ENCODE measurements at regions not wholly inside any gene's neighbourhood (a gene's known extent, or its start where the extent isn't known, plus 50 kb on each side); places are given as distances from the start of the nearest gene placed in this dataset.

DNA sequence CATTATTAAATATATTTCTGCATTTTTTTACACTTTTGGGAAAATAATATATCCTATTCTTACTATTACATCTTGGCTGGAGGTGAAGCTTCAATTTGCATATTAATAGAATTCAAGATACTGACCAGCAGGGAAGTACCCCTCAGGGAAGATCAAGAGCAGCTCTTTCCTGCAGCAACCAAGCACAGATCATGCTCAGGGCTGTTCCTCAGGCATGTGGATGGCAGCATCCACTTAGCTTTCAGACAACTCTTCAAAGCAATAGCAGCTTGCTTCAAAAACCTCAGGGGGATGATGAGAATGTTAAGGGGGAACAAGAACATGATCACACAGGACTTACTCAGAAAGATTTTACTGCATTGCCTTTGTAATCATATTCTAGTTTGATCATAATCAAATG is 731.8 kb downstream of the SEMA5A start:
- TF ChIP-seq, protein P1, sequence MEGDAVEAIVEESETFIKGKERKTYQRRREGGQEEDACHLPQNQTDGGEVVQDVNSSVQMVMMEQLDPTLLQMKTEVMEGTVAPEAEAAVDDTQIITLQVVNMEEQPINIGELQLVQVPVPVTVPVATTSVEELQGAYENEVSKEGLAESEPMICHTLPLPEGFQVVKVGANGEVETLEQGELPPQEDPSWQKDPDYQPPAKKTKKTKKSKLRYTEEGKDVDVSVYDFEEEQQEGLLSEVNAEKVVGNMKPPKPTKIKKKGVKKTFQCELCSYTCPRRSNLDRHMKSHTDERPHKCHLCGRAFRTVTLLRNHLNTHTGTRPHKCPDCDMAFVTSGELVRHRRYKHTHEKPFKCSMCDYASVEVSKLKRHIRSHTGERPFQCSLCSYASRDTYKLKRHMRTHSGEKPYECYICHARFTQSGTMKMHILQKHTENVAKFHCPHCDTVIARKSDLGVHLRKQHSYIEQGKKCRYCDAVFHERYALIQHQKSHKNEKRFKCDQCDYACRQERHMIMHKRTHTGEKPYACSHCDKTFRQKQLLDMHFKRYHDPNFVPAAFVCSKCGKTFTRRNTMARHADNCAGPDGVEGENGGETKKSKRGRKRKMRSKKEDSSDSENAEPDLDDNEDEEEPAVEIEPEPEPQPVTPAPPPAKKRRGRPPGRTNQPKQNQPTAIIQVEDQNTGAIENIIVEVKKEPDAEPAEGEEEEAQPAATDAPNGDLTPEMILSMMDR (IDR thresholded peaks at IDR 0.05; ENCODE audit: poor library complexity), result no peak
- no peak for TF ChIP-seq EZH2 (IDR thresholded peaks at IDR 0.05; ENCODE audit: borderline replicate concordance)
